PC-9 (cell line): ENCODE measurements at regions not wholly inside any gene's neighbourhood (a gene's known extent, or its start where the extent isn't known, plus 50 kb on each side); places are given as distances from the start of the nearest gene placed in this dataset.

Source experiments
- EZH2 ChIP-seq: fragments of 200-600 bp; sonication (generic); IDR thresholded peaks from 2 replicates; pipeline ENCODE4 v1.8.0; 2017; ENCODE audit warnings: antibody characterized with exemption, low read depth
- TF ChIP-seq, protein P1 (sequence below): fragments of 200-600 bp; sonication (generic); conservative IDR thresholded peaks from 2 replicates; pipeline ENCODE4 v1.6.1; 2017; ENCODE audit warnings: mixed run types, antibody characterized with exemption, mild to moderate bottlenecking, moderate library complexity

DNA sequence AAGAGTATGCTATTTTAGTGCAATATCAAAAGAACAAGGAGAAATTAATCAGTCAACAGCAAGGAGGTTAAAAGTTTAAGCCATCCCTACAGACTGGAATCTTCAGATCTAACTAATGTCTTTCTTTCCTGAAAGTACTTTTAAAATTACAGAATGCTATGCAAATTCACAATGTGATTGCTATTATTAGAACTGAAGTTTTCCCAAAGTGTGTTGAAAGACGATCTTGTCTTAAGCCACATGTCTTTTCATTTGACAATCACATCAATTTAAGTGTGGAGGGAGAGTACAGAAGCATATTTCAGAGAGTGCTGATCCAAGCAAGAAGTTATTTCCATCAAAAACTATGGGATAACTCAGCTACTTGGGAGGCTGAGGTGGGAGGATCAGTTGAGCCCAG, 64.7 kb upstream of the TNIP3 start:
- no peak for TF ChIP-seq EZH2
- TF ChIP-seq, protein P1, sequence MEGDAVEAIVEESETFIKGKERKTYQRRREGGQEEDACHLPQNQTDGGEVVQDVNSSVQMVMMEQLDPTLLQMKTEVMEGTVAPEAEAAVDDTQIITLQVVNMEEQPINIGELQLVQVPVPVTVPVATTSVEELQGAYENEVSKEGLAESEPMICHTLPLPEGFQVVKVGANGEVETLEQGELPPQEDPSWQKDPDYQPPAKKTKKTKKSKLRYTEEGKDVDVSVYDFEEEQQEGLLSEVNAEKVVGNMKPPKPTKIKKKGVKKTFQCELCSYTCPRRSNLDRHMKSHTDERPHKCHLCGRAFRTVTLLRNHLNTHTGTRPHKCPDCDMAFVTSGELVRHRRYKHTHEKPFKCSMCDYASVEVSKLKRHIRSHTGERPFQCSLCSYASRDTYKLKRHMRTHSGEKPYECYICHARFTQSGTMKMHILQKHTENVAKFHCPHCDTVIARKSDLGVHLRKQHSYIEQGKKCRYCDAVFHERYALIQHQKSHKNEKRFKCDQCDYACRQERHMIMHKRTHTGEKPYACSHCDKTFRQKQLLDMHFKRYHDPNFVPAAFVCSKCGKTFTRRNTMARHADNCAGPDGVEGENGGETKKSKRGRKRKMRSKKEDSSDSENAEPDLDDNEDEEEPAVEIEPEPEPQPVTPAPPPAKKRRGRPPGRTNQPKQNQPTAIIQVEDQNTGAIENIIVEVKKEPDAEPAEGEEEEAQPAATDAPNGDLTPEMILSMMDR, result no peak
